Esophagus squamous epithelium (tissue), 5 donors: ENCODE measurements at regions not wholly inside any gene's neighbourhood (a gene's known extent, or its start where the extent isn't known, plus 50 kb on each side); places are given as distances from the start of the nearest gene placed in this dataset.
"Not testable (repeated sequence)": the region's sequence is repeated elsewhere in the genome, so short reads cannot be mapped to it uniquely, and the experiment has no call there.

Source experiments
- DNase-seq: peaks from one replicate; lab custom pipeline; 2025; lab: John Stamatoyannopoulos, UW
- H3K27ac ChIP-seq, 4 donors: fragments of 200-600 bp; sonication (generic); one replicate each; pipeline ENCODE4 v1.5.1; 2016 to 2019; ENCODE audit warnings: mild to moderate bottlenecking in 1 of 4
- H3K27me3 ChIP-seq, 4 donors: fragments of 200-600 bp; sonication (generic); 1 replicate in 3 of 4; 2 replicates in 1 of 4; pipeline versions ENCODE4 v1.5.1 to v1.6.0; 2017 to 2021; ENCODE audit warnings: antibody characterized with exemption in 1 of 4
- H3K36me3 ChIP-seq, 3 donors: fragments of 200-600 bp; sonication (generic); one replicate each; pipeline ENCODE4 v1.5.1; 2016 to 2019
- H3K4me1 ChIP-seq, 3 donors: fragments of 200-600 bp; sonication (generic); one replicate each; pipeline ENCODE4 v1.5.1; 2017 to 2019
- H3K4me3 ChIP-seq, 4 donors: fragments of 200-600 bp; sonication (generic); 1 replicate in 3 of 4; 2 replicates in 1 of 4; pipeline ENCODE4 v1.5.1; 2016 to 2019; ENCODE audit warnings: mild to moderate bottlenecking in 2 of 4, moderate library complexity in 1 of 4
- H3K9me3 ChIP-seq, 3 donors: fragments of 200-600 bp; sonication (generic); one replicate each; pipeline ENCODE4 v1.5.1; 2016 to 2019
- POLR2A ChIP-seq, 4 donors: fragments of 450-650 bp; IDR thresholded peaks; one replicate each; pipeline ENCODE4 v1.6.1; 2017; ENCODE audit warnings: antibody characterized with exemption in 4 of 4, mild to moderate bottlenecking in 4 of 4, moderate library complexity in 3 of 4
- WGBS, 2 donors: methylation state at CpG; one replicate each; pipeline ENCODE4 v1.1.5; 2018; 5-methylcytosine and 5-hydroxymethylcytosine counted together
- intact Hi-C: fragments of 100-400 bp; cut with DNase I; formaldehyde crosslinking; loops from one replicate; pipeline ENCODE4 v1.15.0; 2022
- TF ChIP-seq, protein P1 (sequence below), 6 experiments: fragments of 450-650 bp in 4 of 6; fragments of 200-600 bp in 2 of 6; sonication (generic) in 2 of 6; IDR thresholded peaks; one replicate each; pipeline ENCODE4 v1.5.1; 2016 to 2019; ENCODE audit warnings: antibody characterized with exemption in 6 of 6, mild to moderate bottlenecking in 4 of 6, moderate library complexity in 4 of 6
- donor health status: DM: yes; HTN: yes; CAD: no.

DNA sequence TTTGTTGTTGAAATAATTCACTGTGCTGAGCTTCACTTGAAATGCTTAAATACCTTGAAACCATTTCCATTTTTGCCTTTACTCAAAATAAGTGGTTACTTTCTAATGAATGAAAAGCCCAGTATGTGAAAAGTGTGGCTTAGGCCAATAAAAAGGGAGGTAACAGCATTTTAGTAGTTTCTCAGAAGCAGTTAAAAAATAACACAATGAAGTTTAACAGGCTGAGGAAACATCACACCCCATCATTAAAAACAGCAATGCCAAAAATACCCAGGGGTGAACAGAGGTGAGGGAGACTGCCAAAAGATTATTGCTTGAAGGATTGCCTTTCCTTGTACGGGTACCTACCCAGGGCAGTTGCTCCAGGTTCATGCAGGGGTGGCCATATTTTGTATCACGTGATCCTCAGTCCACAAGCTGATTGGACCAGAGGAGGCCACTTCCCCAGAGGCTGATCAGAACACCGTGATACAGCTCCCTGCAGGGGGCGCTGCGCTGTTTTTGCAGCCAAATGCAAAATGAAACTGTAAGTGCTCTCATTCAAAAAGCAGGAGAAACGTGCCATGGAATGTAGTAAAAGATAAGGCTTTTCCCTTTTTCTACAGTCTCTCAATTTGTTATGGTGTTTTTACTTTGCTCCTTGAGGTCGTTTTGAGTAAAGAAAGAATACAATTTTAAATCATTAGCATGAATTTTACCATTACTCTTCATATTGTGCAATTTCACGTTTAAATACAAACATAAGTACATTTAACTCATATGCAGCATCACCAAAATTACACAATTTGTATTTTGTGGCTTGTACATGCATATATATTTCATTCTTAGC lies 70.2 kb upstream of the SH3BP4 start:
- no peak for DNase-seq
- Histone ChIP-seq H3K27ac (peak overlapping the region in 1 of 4 donors; percentile 39), H3K36me3 (no peaks in the 10 kb centered on the region), H3K27me3 (no peaks in the 10 kb centered on the region), H3K9me3 (no peaks in the 10 kb centered on the region), H3K4me1 (peaks cover 0 to 20% (median 5%) of the 10 kb centered on the region in 3 donors), H3K4me3 (peak overlapping the region in 2 of 4 donors; percentile 19 to 31)
- TF ChIP-seq POLR2A (IDR thresholded peaks at IDR 0.05) = no peak
- TF ChIP-seq, protein P1, sequence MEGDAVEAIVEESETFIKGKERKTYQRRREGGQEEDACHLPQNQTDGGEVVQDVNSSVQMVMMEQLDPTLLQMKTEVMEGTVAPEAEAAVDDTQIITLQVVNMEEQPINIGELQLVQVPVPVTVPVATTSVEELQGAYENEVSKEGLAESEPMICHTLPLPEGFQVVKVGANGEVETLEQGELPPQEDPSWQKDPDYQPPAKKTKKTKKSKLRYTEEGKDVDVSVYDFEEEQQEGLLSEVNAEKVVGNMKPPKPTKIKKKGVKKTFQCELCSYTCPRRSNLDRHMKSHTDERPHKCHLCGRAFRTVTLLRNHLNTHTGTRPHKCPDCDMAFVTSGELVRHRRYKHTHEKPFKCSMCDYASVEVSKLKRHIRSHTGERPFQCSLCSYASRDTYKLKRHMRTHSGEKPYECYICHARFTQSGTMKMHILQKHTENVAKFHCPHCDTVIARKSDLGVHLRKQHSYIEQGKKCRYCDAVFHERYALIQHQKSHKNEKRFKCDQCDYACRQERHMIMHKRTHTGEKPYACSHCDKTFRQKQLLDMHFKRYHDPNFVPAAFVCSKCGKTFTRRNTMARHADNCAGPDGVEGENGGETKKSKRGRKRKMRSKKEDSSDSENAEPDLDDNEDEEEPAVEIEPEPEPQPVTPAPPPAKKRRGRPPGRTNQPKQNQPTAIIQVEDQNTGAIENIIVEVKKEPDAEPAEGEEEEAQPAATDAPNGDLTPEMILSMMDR (IDR thresholded peaks at IDR 0.05) = peak; percentile 39 to 87 (median 71)
- WGBS, 2 donors = 25 to 45% methylated on average over 8 of the region's 8 CpGs
- intact Hi-C loops = no loop called here

DNA sequence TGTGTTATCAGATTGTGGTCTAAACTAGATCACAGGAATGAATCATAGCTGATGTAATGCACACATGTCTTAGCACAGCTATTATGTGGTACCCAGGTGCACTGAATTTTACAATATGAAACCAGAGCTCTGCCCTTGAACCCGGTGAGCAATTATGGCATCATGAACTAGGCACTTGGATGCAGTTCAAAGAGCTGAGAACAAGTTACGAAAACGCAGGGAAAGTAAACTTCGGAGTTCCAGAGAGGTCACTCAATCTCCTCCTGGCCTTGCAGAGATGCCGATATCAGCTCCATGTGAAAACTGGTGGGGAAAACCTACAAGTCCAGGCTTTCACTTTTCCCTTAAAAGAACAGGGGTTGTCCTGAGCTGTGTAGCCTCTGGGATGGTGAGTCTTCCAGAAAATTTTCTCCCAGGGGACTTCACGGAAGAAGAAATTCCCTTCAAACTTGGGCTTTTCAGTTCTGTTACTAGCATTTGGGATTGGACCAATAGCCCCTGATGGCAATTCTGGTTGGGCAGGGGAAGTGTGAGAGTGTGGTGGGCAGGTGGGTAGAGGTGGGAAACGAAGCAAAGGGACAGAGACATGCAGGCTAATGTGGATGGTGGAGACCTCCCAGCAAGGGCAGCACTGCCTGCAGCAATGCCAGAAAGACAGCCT lies 71.1 kb upstream of the SH3BP4 start:
- TF ChIP-seq, protein P1 (IDR thresholded peaks at IDR 0.05) = no peak
- no peak for TF ChIP-seq POLR2A (IDR thresholded peaks at IDR 0.05)
- peaks cover 0 to 20% (median 5%) of the 10 kb centered on the region in 3 donors for H3K4me1 ChIP-seq
- 39 to 42% methylated on average over 7 of the region's 7 CpGs for WGBS, 2 donors
- no peak overlapping the region for H3K4me3 ChIP-seq
- DNase-seq = no peak
- H3K27me3 ChIP-seq = no peaks in the 10 kb centered on the region
- no peaks in the 10 kb centered on the region for H3K36me3 ChIP-seq
- intact Hi-C loops = no loop called here
- no peaks in the 10 kb centered on the region for H3K9me3 ChIP-seq
- no peak overlapping the region for H3K27ac ChIP-seq

DNA sequence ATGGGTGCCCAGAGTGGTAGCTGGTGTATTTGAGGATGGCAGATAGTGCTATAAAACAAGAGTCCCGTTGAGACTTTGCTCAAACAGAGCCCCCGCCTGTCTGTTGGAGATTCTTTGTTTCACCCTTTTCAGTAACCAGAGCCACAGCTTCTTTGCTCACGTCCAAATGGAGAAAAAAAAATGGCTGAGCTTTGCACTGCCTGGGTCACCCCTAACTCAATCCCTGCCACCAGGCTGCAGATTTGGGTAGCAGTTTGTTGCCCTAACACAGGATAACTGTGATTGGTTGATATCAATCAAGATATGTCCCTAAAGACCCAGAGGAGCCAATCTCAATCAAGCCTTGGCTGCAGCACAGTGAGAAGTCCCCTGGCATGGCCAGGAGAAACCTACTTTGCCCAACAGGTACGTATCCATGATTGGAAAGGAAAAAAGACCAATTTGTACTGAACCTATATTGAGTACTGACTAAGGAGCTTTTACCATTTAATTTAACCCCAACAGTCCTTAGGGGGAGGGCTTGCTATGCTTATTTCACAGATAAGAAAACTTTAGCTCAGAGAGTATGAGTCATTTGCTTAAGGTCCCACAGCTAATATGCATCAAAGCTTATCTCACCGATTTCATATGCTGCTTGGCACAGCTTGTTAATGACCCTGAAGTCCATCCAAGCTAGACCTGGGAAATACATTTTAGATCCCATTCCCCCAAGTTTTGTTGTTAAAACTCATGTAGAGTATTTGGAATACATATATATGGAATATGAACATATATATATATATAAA lies 72.0 kb upstream of the SH3BP4 start:
- H3K4me1 ChIP-seq = peaks cover 0 to 20% (median 5%) of the 10 kb centered on the region in 3 donors
- 62 to 74% methylated on average over 5 of the region's 5 CpGs for WGBS, 2 donors
- TF ChIP-seq, protein P1 (IDR thresholded peaks at IDR 0.05) = no peak
- TF ChIP-seq POLR2A (IDR thresholded peaks at IDR 0.05) = no peak
- H3K27me3 ChIP-seq = no peaks in the 10 kb centered on the region
- no peak overlapping the region for H3K4me3 ChIP-seq
- no peaks in the 10 kb centered on the region for H3K9me3 ChIP-seq
- intact Hi-C loops = no loop called here
- H3K36me3 ChIP-seq = no peaks in the 10 kb centered on the region
- H3K27ac ChIP-seq = no peak overlapping the region
- DNase-seq = no peak

DNA sequence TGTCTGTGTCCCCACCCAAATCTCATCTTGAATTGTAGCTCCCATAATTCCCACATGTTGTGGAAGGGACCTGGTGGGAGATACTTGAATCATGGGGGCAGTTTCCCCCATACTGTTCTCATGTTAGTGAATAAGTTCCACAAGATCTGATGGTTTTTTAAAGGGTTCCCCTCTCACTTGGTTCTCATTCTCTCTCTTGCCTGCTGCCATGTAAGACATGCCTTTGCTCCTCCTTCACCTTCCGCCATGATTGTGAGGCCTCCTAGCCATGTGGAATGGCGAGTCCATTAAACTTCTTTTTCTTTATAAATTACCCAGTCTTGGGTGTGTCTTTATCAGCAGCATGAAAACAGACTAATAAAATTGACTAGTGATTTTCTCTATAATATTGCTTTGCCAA lies 75.2 kb upstream of the SH3BP4 start:
- H3K4me3 ChIP-seq, DNase-seq, H3K27ac ChIP-seq, intact Hi-C loops, H3K27me3 ChIP-seq, H3K9me3 ChIP-seq, H3K36me3 ChIP-seq: not testable (repeated sequence)
- WGBS, 2 donors = 91 to 95% methylated on average over 2 of the region's 2 CpGs
- H3K4me1 ChIP-seq = peaks cover 0 to 24% (median 5%) of the 10 kb centered on the region in 3 donors

DNA sequence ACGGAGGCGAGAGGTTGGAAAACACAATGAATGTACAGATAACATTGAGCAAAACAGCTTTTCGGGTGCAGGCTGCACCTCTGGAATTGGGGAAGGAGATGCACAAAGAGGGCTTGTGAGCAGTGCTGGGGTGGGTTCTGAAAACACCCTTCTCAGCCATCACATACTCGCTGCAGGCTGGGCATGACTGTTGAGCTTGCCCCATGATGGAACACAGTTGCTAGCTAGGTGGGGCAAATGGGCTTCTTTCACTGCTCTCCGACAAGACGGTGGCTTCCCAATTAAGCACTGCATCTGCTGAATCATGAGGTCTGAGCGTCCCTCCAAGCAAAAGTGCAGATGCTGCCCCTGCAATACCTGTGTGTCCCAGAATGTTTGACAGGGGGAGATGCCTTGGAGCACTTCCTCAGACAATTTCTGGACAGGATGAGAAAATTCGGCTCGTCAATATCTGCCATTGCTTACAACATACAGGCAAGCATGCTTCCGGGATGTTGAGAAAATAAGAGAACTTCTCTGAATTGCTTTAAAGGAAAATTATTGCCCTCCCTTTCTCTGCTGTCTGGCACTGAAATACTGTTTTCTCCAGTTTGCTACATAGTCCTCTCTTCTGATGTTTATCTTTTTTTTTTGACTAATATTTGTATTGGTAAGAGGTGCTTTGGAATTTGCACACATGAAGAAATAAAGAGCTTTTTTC lies 77.3 kb upstream of the SH3BP4 start:
- no peak for TF ChIP-seq POLR2A (IDR thresholded peaks at IDR 0.05)
- TF ChIP-seq, protein P1 (IDR thresholded peaks at IDR 0.05) = no peak
- no peak overlapping the region for H3K4me3 ChIP-seq
- WGBS, 2 donors = 77 to 85% methylated on average over 10 of the region's 10 CpGs
- H3K4me1 ChIP-seq = peaks cover 0 to 9% (median 0%) of the 10 kb centered on the region in 3 donors
- H3K27me3 ChIP-seq = no peaks in the 10 kb centered on the region
- intact Hi-C loops = no loop called here
- no peaks in the 10 kb centered on the region for H3K36me3 ChIP-seq
- no peak for DNase-seq
- no peaks in the 10 kb centered on the region for H3K9me3 ChIP-seq
- no peak overlapping the region for H3K27ac ChIP-seq
